HEK293 (cell line): ENCODE measurements at regions not wholly inside any gene's neighbourhood (a gene's known extent, or its start where the extent isn't known, plus 50 kb on each side); places are given as distances from the start of the nearest gene placed in this dataset.
A peak's percentile ranks its signal among the peaks of the same experiment; 100 is the strongest.

ENCODE experiments used
- CTCF ChIA-PET: fragments of 350-600 bp; formaldehyde crosslinking; extraction: SDS; loops from one replicate; lab custom pipeline; 2021; ENCODE audit warnings: antibody characterized with exemption; lab: Yijun Ruan, JAX
- POLR2A ChIA-PET: fragments of 300-600 bp; formaldehyde crosslinking; extraction: SDS; loops from one replicate; lab custom pipeline; 2020; ENCODE audit warnings: antibody characterized with exemption, inconsistent platforms; lab: Yijun Ruan, JAX
- H3K27ac ChIP-seq: fragments of 200-500 bp; sonication (Bioruptor generic); 2 replicates; pipeline ENCODE4 v1.5.1; 2014; ENCODE audit warnings: low read depth, low read length, control low read depth, inconsistent platforms; ENCODE audit errors: extremely low read depth
- H3K36me3 ChIP-seq, 2 experiments: fragments of 200-500 bp in 1 of 2; sonication (Bioruptor generic) in 1 of 2; 1 replicate in 1 of 2; 2 replicates in 1 of 2; pipeline ENCODE4 v1.5.1; 2014 to 2017; ENCODE audit warnings: inconsistent platforms in 2 of 2, low read length in 2 of 2; ENCODE audit not compliant: control insufficient read depth in 2 of 2, insufficient read depth in 1 of 2
- H3K4me1 ChIP-seq: fragments of 200-500 bp; sonication (Bioruptor generic); 2 replicates; pipeline ENCODE4 v1.5.1; 2014; ENCODE audit warnings: mild to moderate bottlenecking, low read length, inconsistent platforms; ENCODE audit not compliant: control insufficient read depth, insufficient read depth
- H3K4me3 ChIP-seq: 2 replicates; pipeline ENCODE4 v1.5.1; 2011; ENCODE audit warnings: low read depth, mild to moderate bottlenecking, control low read depth, low read length, moderate library complexity
- H3K9me3 ChIP-seq: fragments of 200-500 bp; sonication (Bioruptor generic); 2 replicates; pipeline ENCODE4 v1.5.1; 2014; ENCODE audit warnings: low read depth, low read length, inconsistent platforms; ENCODE audit not compliant: control insufficient read depth, insufficient read depth
- INSM2 ChIP-seq: fragments of 450-650 bp; formaldehyde crosslinking; IDR thresholded peaks from 2 replicates; pipeline ENCODE4 v1.5.1; 2016; ENCODE audit warnings: missing biosample characterization, missing genetic modification characterization
- KLF16 ChIP-seq: fragments of 450-650 bp; formaldehyde crosslinking; IDR thresholded peaks from 2 replicates; pipeline ENCODE4 v1.5.1; 2017; ENCODE audit warnings: missing biosample characterization, missing genetic modification characterization
- KLF8 ChIP-seq: fragments of 450-650 bp; formaldehyde crosslinking; IDR thresholded peaks from 2 replicates; pipeline ENCODE4 v1.5.1; 2016; ENCODE audit warnings: missing biosample characterization, missing genetic modification characterization
- PBX3 ChIP-seq: sonication (generic); formaldehyde crosslinking; IDR thresholded peaks from 2 replicates; pipeline ENCODE4 v1.8.1; 2022; ENCODE audit warnings: mild to moderate bottlenecking, moderate library complexity, missing genetic modification reagents
- SALL2 ChIP-seq: fragments of 450-650 bp; formaldehyde crosslinking; IDR thresholded peaks from 2 replicates; pipeline ENCODE4 v1.5.0; 2017; ENCODE audit warnings: missing biosample characterization, mild to moderate bottlenecking, missing genetic modification characterization, borderline replicate concordance
- SP3 ChIP-seq: fragments of 450-650 bp; formaldehyde crosslinking; IDR thresholded peaks from 2 replicates; pipeline ENCODE4 v1.5.1; 2016; ENCODE audit warnings: missing biosample characterization, missing genetic modification characterization
- WT1 ChIP-seq: fragments of 450-650 bp; formaldehyde crosslinking; IDR thresholded peaks from 2 replicates; pipeline ENCODE4 v1.5.1; 2016; ENCODE audit warnings: missing biosample characterization, missing genetic modification characterization
- ZBTB21 ChIP-seq: fragments of 450-650 bp; formaldehyde crosslinking; IDR thresholded peaks from 2 replicates; pipeline ENCODE4 v1.5.1; 2017; ENCODE audit warnings: missing biosample characterization, missing genetic modification characterization
- ZFP69B ChIP-seq: fragments of 450-650 bp; formaldehyde crosslinking; IDR thresholded peaks from 2 replicates; pipeline ENCODE4 v1.5.1; 2016; ENCODE audit warnings: missing biosample characterization, missing genetic modification characterization
- ZNF211 ChIP-seq: fragments of 450-650 bp; formaldehyde crosslinking; IDR thresholded peaks from 2 replicates; pipeline ENCODE4 v1.5.1; 2016; ENCODE audit warnings: low read depth, missing biosample characterization, missing genetic modification characterization
- ZNF24 ChIP-seq: fragments of 450-650 bp; formaldehyde crosslinking; IDR thresholded peaks from 2 replicates; pipeline ENCODE4 v1.5.1; 2016; ENCODE audit warnings: missing biosample characterization, missing genetic modification characterization
- ZNF26 ChIP-seq: fragments of 450-650 bp; formaldehyde crosslinking; IDR thresholded peaks from 2 replicates; pipeline ENCODE4 v1.5.1; 2016; ENCODE audit warnings: missing biosample characterization, missing genetic modification characterization
- ZNF266 ChIP-seq: fragments of 450-650 bp; formaldehyde crosslinking; IDR thresholded peaks from 2 replicates; pipeline ENCODE4 v1.5.1; 2016; ENCODE audit warnings: missing biosample characterization, missing genetic modification characterization, low read depth
- ZNF280C ChIP-seq: fragments of 450-650 bp; formaldehyde crosslinking; IDR thresholded peaks from 2 replicates; pipeline ENCODE4 v1.5.1; 2016; ENCODE audit warnings: missing biosample characterization, missing genetic modification characterization
- ZNF335 ChIP-seq: fragments of 450-650 bp; formaldehyde crosslinking; conservative IDR thresholded peaks from 2 replicates; pipeline ENCODE4 v1.5.1; 2016; ENCODE audit warnings: missing biosample characterization, missing genetic modification characterization
- ZNF449 ChIP-seq: fragments of 450-650 bp; formaldehyde crosslinking; IDR thresholded peaks from 2 replicates; pipeline ENCODE4 v1.5.1; 2017; ENCODE audit warnings: missing biosample characterization, mild to moderate bottlenecking, missing genetic modification characterization, moderate library complexity
- ZNF488 ChIP-seq: fragments of 450-650 bp; formaldehyde crosslinking; IDR thresholded peaks from 2 replicates; pipeline ENCODE4 v1.5.1; 2016; ENCODE audit warnings: missing biosample characterization, missing genetic modification characterization
- ZNF585B ChIP-seq: fragments of 450-650 bp; formaldehyde crosslinking; IDR thresholded peaks from 2 replicates; pipeline ENCODE4 v1.5.1; 2016; ENCODE audit warnings: missing biosample characterization, missing genetic modification characterization
- ZNF600 ChIP-seq: fragments of 450-650 bp; formaldehyde crosslinking; IDR thresholded peaks from 2 replicates; pipeline ENCODE4 v1.5.1; 2016; ENCODE audit warnings: missing biosample characterization, missing genetic modification characterization
- ZNF645 ChIP-seq: fragments of 450-650 bp; formaldehyde crosslinking; IDR thresholded peaks from 2 replicates; pipeline ENCODE4; 2016; ENCODE audit warnings: missing biosample characterization, missing genetic modification characterization
- ZNF76 ChIP-seq: fragments of 450-650 bp; formaldehyde crosslinking; IDR thresholded peaks from 2 replicates; pipeline ENCODE4; 2016; ENCODE audit warnings: low read depth, missing biosample characterization, missing genetic modification characterization, borderline replicate concordance
- ZSCAN23 ChIP-seq: fragments of 450-650 bp; formaldehyde crosslinking; IDR thresholded peaks from 2 replicates; pipeline ENCODE4 v1.5.1; 2016; ENCODE audit warnings: missing biosample characterization, missing genetic modification characterization

GRCh38 chr5:175343308-175343707, 100.7 kb downstream of the DRD1 start:
- Histone ChIP-seq H3K36me3 (no peaks in the 10 kb centered on the region), H3K4me1 (peaks cover 4% of the 10 kb centered on the region; the same call in 1 of the 2 replicates), H3K4me3 (no peak overlapping the region), H3K9me3 (no peaks in the 10 kb centered on the region), H3K27ac (no peak overlapping the region)
- ChIA-PET POLR2A (no interaction called here), CTCF (no interaction called here)
- TF ChIP-seq INSM2 (no peak), WT1 (no peak), ZNF449 (no peak), SALL2 (tag by site-specific recombination) (no peak), ZNF26 (tag by site-specific recombination) (no peak), ZNF585B (tag by site-specific recombination) (no peak)

GRCh38 chr5:175340180-175340579, 103.8 kb downstream of the DRD1 start:
- H3K9me3 ChIP-seq, result no peaks in the 10 kb centered on the region
- CTCF ChIA-PET, result interaction anchor here (0.6 kb wide), 3 partner anchors 13 to 120 kb away, joined by 3 to 4 read pairs (median 3); no protein-coding TSS in a partner anchor
- TF ChIP-seq ZNF600 (tag by site-specific recombination) (peak; percentile 57), ZNF335 (tag by site-specific recombination) (0 out of 2 replicates have a peak, but pooled peaks have one; percentile 5), ZNF211 (tag by site-specific recombination) (peak; percentile 66; the same call in 1 of the 2 replicates), ZBTB21 (tag by site-specific recombination) (no peak), ZFP69B (no peak), ZNF488 (tag by site-specific recombination) (no peak)
- no peaks in the 10 kb centered on the region for H3K4me1 ChIP-seq
- POLR2A ChIA-PET, result no interaction called here
- H3K36me3 ChIP-seq, result no peaks in the 10 kb centered on the region
- H3K27ac ChIP-seq, result no peak overlapping the region
- H3K4me3 ChIP-seq, result no peak overlapping the region

- no peaks in the 10 kb centered on the region for H3K36me3 ChIP-seq
- H3K27ac ChIP-seq, result no peak overlapping the region
- CTCF ChIA-PET, result interaction anchor here (1.4 kb wide), 1 partner anchor 9 kb away, joined by 3 read pairs; no protein-coding TSS in a partner anchor
- no peaks in the 10 kb centered on the region for H3K9me3 ChIP-seq
- H3K4me3 ChIP-seq, result no peak overlapping the region
- POLR2A ChIA-PET, result no interaction called here
- H3K4me1 ChIP-seq, result no peaks in the 10 kb centered on the region
- TF ChIP-seq SP3, result no peak
- no peak for TF ChIP-seq ZSCAN23 (tag by site-specific recombination)
- TF ChIP-seq ZNF280C (tag by site-specific recombination), result no peak
- no peak for TF ChIP-seq KLF16 (tag by site-specific recombination)
- no peak for TF ChIP-seq ZNF76 (tag by site-specific recombination)
- TF ChIP-seq ZNF24 (tag by site-specific recombination), result no peak
- no peak for TF ChIP-seq PBX3
- TF ChIP-seq KLF8 (tag by site-specific recombination), result no peak
- no peak for TF ChIP-seq ZNF645 (tag by site-specific recombination)
- no peak for TF ChIP-seq ZNF266 (tag by site-specific recombination)
These were observed 106.3 kb downstream of the DRD1 start for GRCh38 chr5:175337680-175338079.
